ENCODE measurements at regions not wholly inside any gene's neighbourhood (a gene's known extent, or its start where the extent isn't known, plus 50 kb on each side); places are given as distances from the start of the nearest gene placed in this dataset.

DNA sequence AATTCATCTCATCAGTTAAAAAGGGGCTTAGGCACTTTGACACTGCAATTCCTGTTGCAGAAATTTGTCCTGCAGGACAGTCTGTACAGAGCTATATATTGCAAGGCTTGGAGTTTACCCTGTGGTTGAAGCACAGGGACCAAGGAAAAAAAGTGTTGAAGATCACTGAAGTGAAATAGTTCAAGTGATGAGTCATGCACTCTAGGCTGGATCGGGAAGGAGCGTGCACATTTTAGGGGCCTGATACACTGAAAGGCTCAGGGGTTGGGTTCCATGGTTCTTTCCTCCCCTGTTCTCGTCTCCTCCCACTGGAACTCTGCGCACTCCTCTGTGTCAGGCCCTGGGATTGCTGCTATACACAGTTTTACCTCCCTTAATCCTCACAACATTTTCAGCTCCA lies 104.9 kb upstream of the ARMCX2 start:
- TF ChIP-seq, protein P1, sequence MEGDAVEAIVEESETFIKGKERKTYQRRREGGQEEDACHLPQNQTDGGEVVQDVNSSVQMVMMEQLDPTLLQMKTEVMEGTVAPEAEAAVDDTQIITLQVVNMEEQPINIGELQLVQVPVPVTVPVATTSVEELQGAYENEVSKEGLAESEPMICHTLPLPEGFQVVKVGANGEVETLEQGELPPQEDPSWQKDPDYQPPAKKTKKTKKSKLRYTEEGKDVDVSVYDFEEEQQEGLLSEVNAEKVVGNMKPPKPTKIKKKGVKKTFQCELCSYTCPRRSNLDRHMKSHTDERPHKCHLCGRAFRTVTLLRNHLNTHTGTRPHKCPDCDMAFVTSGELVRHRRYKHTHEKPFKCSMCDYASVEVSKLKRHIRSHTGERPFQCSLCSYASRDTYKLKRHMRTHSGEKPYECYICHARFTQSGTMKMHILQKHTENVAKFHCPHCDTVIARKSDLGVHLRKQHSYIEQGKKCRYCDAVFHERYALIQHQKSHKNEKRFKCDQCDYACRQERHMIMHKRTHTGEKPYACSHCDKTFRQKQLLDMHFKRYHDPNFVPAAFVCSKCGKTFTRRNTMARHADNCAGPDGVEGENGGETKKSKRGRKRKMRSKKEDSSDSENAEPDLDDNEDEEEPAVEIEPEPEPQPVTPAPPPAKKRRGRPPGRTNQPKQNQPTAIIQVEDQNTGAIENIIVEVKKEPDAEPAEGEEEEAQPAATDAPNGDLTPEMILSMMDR (IDR thresholded peaks at IDR 0.05; ENCODE audit: low read depth, low read length), result no peak
- no peak for TF ChIP-seq EZH2phosphoT487 (IDR thresholded peaks at IDR 0.05; ENCODE audit: low read depth)
